Mesendoderm (in vitro differentiated cells): ENCODE measurements at regions not wholly inside any gene's neighbourhood (a gene's known extent, or its start where the extent isn't known, plus 50 kb on each side); places are given as distances from the start of the nearest gene placed in this dataset.

Source experiments
- DNase-seq: peaks from one replicate; pipeline ENCODE4 v3.0.0; 2013
- H2AK5ac ChIP-seq: 2 replicates; pipeline ENCODE4 v1.6.1; 2013; ENCODE audit warnings: low read length, inconsistent platforms
- H2BK120ac ChIP-seq: 2 replicates; pipeline ENCODE4 v1.6.1; 2013; ENCODE audit warnings: low read depth, mild to moderate bottlenecking, low read length, moderate library complexity, mixed read lengths
- H2BK15ac ChIP-seq: replicated peaks from 2 replicates; pipeline ENCODE4 v1.6.1; 2013; ENCODE audit warnings: low read depth, mild to moderate bottlenecking, moderate library complexity
- H2BK5ac ChIP-seq: 2 replicates; pipeline ENCODE4 v1.6.1; 2013; ENCODE audit warnings: low read length, inconsistent platforms
- H3K18ac ChIP-seq: 2 replicates; pipeline ENCODE4 v1.6.1; 2013; ENCODE audit warnings: mild to moderate bottlenecking, low read length, mixed read lengths
- H3K23ac ChIP-seq: one replicate; pipeline ENCODE4 v1.6.1; 2013; ENCODE audit warnings: low read length
- H3K27ac ChIP-seq: 2 replicates; pipeline ENCODE4 v1.5.1; 2013; ENCODE audit warnings: low read depth, mild to moderate bottlenecking, inconsistent platforms, low read length, moderate library complexity
- H3K27me3 ChIP-seq: 2 replicates; pipeline ENCODE4 v1.6.1; 2013; ENCODE audit warnings: low read length, control low read depth, mild to moderate bottlenecking, inconsistent platforms; ENCODE audit not compliant: insufficient read depth, poor library complexity
- H3K36me3 ChIP-seq: 2 replicates; pipeline ENCODE4 v1.6.1; 2013; ENCODE audit warnings: low read length, inconsistent platforms; ENCODE audit not compliant: control insufficient read depth, insufficient read depth
- H3K4ac ChIP-seq: one replicate; pipeline ENCODE4 v1.6.1; 2013; ENCODE audit warnings: low read depth, mild to moderate bottlenecking, low read length, moderate library complexity
- H3K4me1 ChIP-seq: 2 replicates; pipeline ENCODE4 v1.6.1; 2013; ENCODE audit warnings: low read depth, low read length, inconsistent platforms; ENCODE audit not compliant: control insufficient read depth
- H3K4me2 ChIP-seq: 2 replicates; pipeline ENCODE4 v1.6.1; 2013; ENCODE audit warnings: low read length
- H3K4me3 ChIP-seq: 2 replicates; pipeline ENCODE4 v1.5.1; 2013; ENCODE audit warnings: mild to moderate bottlenecking, low read length
- H3K56ac ChIP-seq: one replicate; pipeline ENCODE4 v1.6.1; 2013; ENCODE audit warnings: low read length
- H3K79me1 ChIP-seq: 2 replicates; pipeline ENCODE4 v1.6.1; 2013; ENCODE audit warnings: low read length, inconsistent platforms
- H3K79me2 ChIP-seq: 2 replicates; pipeline ENCODE4 v1.6.1; 2013; ENCODE audit warnings: mild to moderate bottlenecking, low read length; ENCODE audit not compliant: control insufficient read depth, insufficient read depth
- H3K9ac ChIP-seq: 2 replicates; pipeline ENCODE4 v1.6.1; 2013; ENCODE audit warnings: low read length, inconsistent platforms
- H4K5ac ChIP-seq: one replicate; pipeline ENCODE4 v1.6.1; 2013; ENCODE audit warnings: low read length
- H4K8ac ChIP-seq: one replicate; pipeline ENCODE4 v1.6.1; 2013; ENCODE audit warnings: low read depth, mild to moderate bottlenecking, control low read depth, low read length, moderate library complexity
- WGBS: extraction: QIAGEN DNeasy Blood & Tissue Kit; methylation state at CpG from one replicate; pipeline ENCODE4 v1.1.7; 2013; ENCODE audit warnings: low lambda C conversion rate, missing lambda C conversion rate; ENCODE audit not compliant: insufficient coverage; ENCODE audit errors: extremely low coverage; 5-methylcytosine and 5-hydroxymethylcytosine counted together

DNA sequence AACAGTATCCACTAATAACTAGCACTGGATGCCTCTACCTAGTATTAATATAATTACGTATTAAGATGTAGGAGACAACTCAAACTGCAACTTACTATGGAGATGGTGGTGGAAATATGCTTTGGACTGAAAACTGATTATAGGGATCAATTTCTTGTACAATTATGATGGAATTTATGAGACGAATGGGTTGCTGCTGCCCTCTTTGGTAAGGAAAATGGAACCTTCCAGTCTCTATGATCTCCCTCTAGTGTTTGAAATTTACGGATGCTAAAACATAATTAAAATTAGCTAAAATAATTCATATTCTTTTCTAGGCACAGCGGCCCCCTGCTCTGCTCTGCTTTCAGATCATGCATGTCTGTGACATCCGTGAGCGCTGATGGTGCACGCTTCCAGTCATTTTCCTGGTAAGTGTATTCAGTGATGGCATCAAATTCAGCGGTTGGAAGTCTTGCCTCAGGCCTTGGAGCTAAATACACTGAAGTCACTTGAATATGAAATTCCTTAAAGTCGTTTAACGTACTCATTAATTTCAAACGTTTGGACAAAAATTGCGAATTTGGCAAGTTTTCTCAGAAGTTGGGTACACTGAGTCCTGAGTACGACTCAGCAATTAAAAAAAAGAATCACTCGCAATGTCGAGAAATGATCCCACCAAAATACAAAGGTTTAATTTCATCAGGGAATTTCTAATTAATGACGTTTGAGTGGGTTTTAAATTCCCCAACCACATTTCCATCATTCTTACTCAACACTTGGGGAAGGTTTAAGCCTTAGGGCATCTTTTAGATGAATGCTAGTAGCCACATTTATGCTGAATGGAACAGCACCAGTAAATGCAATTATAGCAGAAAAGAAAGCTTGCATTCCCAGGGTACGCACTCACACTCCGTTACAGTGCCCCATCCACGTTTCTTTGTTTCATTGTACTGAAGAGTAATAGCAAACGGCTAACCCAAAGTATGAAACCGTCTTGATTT is 132.6 kb downstream of the NR2F2 start:
- Histone ChIP-seq H3K56ac (no peak overlapping the region), H3K4me3 (no peak overlapping the region), H3K36me3 (no peaks in the 10 kb centered on the region), H3K4ac (no peak overlapping the region), H2BK15ac (no peak overlapping the region), H2BK120ac (no peak overlapping the region), H3K4me2 (no peak overlapping the region), H2AK5ac (no peak overlapping the region), H4K8ac (no peak overlapping the region), H3K27me3 (no peaks in the 10 kb centered on the region), H2BK5ac (no peak overlapping the region), H3K23ac (no peak overlapping the region), H3K27ac (no peak overlapping the region), H3K79me1 (no peaks in the 10 kb centered on the region), H3K79me2 (no peaks in the 10 kb centered on the region), H3K18ac (no peak overlapping the region), H4K5ac (no peak overlapping the region), H3K9ac (no peak overlapping the region), H3K4me1 (no peaks in the 10 kb centered on the region)
- no peak for DNase-seq
- no CpG with 5 or more reads among the region's 21 CpGs for WGBS

GRCh38 chr15:96466389-96466947 is 136.0 kb downstream of the NR2F2 start:
- Histone ChIP-seq H3K36me3 (no peaks in the 10 kb centered on the region), H3K4me1 (no peaks in the 10 kb centered on the region), H3K18ac (no peak overlapping the region), H3K4ac (no peak overlapping the region), H3K27ac (no peak overlapping the region), H3K23ac (no peak overlapping the region), H3K27me3 (no peaks in the 10 kb centered on the region), H4K5ac (no peak overlapping the region), H2BK15ac (no peak overlapping the region), H3K4me3 (no peak overlapping the region), H3K4me2 (no peak overlapping the region), H2AK5ac (no peak overlapping the region), H3K56ac (no peak overlapping the region), H3K79me1 (no peaks in the 10 kb centered on the region), H3K79me2 (no peaks in the 10 kb centered on the region), H4K8ac (no peak overlapping the region), H2BK120ac (no peak overlapping the region), H3K9ac (no peak overlapping the region), H2BK5ac (no peak overlapping the region)
- WGBS = 100% methylated on average over 1 of the region's 4 CpGs
- no peak for DNase-seq

DNA sequence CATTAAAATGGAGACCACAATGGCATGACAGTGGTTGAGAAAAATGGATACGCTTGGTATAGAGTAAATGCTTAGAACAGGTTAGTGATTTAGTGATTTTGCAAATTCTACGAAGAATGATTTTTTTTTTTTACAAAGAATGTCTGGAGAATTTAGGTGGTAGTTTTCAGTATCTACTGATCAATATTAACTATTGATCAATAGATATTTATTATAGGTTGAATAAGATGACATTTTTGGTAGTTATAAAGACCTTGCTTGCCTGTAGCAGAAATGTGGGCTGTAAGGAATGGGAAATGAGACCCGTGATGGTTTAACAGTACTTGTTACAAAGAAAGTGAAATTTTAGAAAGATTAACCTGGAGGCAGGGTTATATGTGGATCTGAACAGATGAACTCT is 137.5 kb downstream of the NR2F2 start:
- H3K4me3 ChIP-seq = no peak overlapping the region

DNA sequence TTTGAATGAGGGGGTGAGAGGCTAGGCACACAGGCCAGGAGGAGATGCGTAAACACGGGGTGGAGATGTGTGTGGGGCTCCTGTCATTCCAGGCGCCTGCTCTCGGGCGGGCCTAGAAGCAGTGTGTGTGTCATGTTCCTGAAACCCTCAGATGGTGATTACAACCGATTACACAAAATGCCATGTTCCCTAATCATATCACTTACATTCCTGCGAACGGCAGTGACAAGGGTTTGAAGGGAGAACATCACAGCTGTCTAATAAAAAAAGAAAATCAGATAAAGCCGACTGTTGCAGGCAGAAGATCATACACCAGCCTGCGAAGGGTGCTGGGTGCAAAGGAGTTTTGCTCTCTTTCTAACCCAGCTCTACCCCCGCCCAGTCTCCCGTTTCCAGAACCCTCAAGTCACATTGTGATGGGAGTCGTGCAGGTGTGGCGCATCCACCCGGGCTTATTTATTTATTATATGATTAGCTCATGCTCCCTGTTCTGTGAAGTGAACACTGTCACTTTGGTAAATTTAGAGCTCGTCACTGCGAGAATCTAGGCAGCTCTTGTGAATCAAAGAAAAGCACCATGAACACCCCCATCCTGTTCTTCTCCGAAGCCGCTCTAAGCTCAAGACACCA is 140.3 kb downstream of the NR2F2 start:
- Histone ChIP-seq H4K5ac (no peak overlapping the region), H3K23ac (no peak overlapping the region), H3K36me3 (no peaks in the 10 kb centered on the region), H3K4me3 (no peak overlapping the region), H3K4ac (no peak overlapping the region), H3K27ac (no peak overlapping the region), H3K4me1 (no peaks in the 10 kb centered on the region), H2AK5ac (no peak overlapping the region), H2BK120ac (no peak overlapping the region), H3K79me1 (no peaks in the 10 kb centered on the region), H3K9ac (no peak overlapping the region), H3K27me3 (no peaks in the 10 kb centered on the region), H3K4me2 (no peak overlapping the region), H3K79me2 (no peaks in the 10 kb centered on the region), H2BK15ac (no peak overlapping the region), H4K8ac (no peak overlapping the region), H3K56ac (no peak overlapping the region), H3K18ac (no peak overlapping the region), H2BK5ac (no peak overlapping the region)
- no CpG with 5 or more reads among the region's 19 CpGs for WGBS
- no peak for DNase-seq

More for the DNA sequence above, 137.5 kb downstream of the NR2F2 start:
- Histone ChIP-seq H3K18ac (no peak overlapping the region), H2BK15ac (no peak overlapping the region), H4K8ac (no peak overlapping the region), H3K27ac (no peak overlapping the region), H3K79me1 (no peaks in the 10 kb centered on the region), H3K4me1 (no peaks in the 10 kb centered on the region), H3K56ac (no peak overlapping the region), H2BK120ac (no peak overlapping the region), H2BK5ac (no peak overlapping the region), H3K9ac (no peak overlapping the region), H4K5ac (no peak overlapping the region), H2AK5ac (no peak overlapping the region), H3K36me3 (no peaks in the 10 kb centered on the region), H3K4me2 (no peak overlapping the region), H3K79me2 (no peaks in the 10 kb centered on the region), H3K4ac (no peak overlapping the region), H3K27me3 (no peaks in the 10 kb centered on the region), H3K23ac (no peak overlapping the region)
- WGBS = no CpG with 5 or more reads among the region's 3 CpGs
- DNase-seq = no peak

GRCh38 chr15:96472681-96473080 is 142.2 kb downstream of the NR2F2 start:
- Histone ChIP-seq H3K9ac (no peak overlapping the region), H2AK5ac (no peak overlapping the region), H2BK120ac (no peak overlapping the region), H3K4me3 (no peak overlapping the region), H4K8ac (no peak overlapping the region), H3K4me1 (no peaks in the 10 kb centered on the region), H3K4me2 (no peak overlapping the region), H3K18ac (no peak overlapping the region), H2BK5ac (no peak overlapping the region), H4K5ac (no peak overlapping the region), H3K36me3 (no peaks in the 10 kb centered on the region), H2BK15ac (no peak overlapping the region), H3K27ac (no peak overlapping the region), H3K79me1 (no peaks in the 10 kb centered on the region), H3K23ac (no peak overlapping the region), H3K79me2 (no peaks in the 10 kb centered on the region), H3K56ac (no peak overlapping the region), H3K4ac (no peak overlapping the region), H3K27me3 (no peaks in the 10 kb centered on the region)
- DNase-seq = no peak
- no CpG with 5 or more reads among the region's 3 CpGs for WGBS
